GM21515 (cell line): ENCODE measurements at regions not wholly inside any gene's neighbourhood (a gene's known extent, or its start where the extent isn't known, plus 50 kb on each side); places are given as distances from the start of the nearest gene placed in this dataset.
"Not testable (repeated sequence)": the region's sequence is repeated elsewhere in the genome, so short reads cannot be mapped to it uniquely, and the experiment has no call there.

Source experiments
- ATAC-seq: cut with Tn5 transposase; IDR thresholded peaks from one replicate; pipeline ENCODE4 v1.9.1; 2021; ENCODE audit not compliant: unreplicated experiment

DNA sequence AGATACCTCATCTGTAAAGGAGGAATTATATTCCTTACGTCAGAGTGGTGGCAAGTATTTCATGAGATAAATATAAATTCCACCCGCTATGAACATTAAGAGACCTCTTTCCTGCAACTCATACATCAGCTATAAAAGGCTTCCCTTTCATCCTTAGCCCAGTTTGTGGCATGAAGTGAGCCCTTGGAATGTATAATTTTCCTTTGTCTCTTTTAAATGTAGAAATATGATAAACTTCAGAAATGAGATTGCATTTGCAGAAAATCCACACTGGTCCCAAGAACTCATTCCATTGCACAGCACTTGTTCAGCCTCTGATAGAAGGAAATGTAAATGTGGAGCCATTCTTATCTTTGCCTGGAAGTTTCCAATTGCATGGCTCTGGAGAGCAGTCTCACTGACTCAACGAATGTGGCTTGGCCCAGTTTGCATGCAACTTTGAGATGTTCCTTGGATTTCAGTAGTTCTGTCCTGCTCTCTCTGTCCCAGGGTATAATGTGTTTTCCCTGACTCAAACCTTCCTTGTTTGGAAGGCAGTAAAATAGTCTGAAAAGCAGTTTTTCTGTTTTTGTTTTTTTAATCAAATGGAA is 746.4 kb downstream of the CDH11 start:
- ATAC-seq, result no peak

GRCh38 chr16:64370112-64370511 is 751.8 kb downstream of the CDH11 start:
- no peak for ATAC-seq

DNA sequence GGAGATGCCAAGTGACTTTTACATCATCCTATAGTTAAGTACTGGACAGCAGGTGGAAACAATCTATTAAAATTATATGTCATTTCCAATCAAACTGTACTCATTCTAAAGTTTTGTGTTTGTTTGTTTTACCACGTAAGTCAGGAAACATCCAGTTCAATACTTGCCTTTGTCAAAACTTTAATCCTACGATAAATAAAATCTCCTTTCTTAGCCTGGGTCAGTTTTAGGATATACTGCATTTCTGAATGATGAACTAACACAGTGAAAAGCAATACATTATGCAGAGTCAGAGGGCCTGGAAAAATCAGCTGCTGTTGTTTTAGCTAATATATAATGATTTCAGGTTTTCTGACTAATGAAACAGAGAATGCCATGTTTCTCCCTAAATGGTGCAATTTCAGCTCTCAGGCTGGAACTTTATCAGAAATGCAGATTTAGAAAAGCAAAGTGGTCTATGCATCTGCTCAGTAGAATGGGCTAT is 756.4 kb downstream of the CDH11 start:
- no peak for ATAC-seq

GRCh38 chr16:64364894-64365293 is 757.0 kb downstream of the CDH11 start:
- ATAC-seq, result no peak

DNA sequence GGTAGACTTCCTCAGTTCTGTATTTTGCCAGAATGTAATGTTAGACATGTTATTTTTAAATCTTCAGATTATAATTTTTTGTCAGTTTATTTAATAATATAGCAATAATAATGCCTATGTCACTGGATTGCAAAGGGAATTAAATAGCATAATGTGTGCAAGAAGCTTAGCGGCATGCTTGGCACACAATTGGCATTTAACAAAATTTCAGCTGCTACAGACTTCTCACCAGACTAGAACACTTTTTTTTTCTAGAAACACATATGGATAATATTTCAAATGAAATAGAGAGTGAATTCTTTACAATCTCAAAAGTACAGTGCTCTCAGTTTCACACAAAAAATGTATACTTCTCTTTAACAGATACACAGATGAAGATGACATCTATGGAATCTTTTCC is 757.4 kb downstream of the CDH11 start:
- ATAC-seq, result no peak

DNA sequence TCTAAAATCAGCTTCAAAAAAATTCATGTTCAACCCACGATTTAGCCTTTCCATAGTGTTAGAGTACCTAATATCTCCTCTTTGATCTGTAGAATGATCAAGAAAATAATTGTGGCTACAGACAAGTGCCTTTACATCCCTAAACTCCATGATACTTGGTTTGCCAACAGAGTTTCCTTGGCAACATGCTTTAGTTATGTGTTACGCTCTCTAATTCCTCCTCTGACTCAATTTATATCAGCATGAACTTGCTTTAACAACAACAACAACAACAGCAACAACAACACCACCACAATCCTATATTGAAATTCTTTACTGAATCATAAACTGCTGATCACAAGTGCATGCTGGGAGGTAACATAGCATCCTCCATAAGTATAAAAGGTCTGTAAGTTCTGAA is 757.8 kb downstream of the CDH11 start:
- ATAC-seq, result no peak

GRCh38 chr16:64363039-64363438 is 758.8 kb downstream of the CDH11 start:
- no peak for ATAC-seq

DNA sequence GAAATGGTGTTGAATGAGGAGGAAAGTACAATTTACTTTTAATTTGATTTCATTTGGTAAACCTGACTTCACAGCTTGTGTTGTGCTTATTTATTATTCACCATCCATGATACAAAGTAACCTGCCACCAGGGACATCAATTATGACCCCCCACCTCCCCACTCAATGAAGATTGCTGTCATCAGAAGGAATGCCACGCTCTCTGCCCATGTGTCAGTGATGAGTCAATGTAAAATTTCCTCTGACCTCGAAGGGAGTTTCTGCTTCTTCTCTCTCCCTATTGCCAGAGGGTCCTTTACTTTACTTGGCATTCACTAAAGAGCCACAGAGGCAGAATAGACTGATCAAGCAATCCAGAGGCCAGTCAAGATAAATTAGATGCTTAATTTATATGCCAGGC is 759.7 kb downstream of the CDH11 start:
- ATAC-seq, result no peak

DNA sequence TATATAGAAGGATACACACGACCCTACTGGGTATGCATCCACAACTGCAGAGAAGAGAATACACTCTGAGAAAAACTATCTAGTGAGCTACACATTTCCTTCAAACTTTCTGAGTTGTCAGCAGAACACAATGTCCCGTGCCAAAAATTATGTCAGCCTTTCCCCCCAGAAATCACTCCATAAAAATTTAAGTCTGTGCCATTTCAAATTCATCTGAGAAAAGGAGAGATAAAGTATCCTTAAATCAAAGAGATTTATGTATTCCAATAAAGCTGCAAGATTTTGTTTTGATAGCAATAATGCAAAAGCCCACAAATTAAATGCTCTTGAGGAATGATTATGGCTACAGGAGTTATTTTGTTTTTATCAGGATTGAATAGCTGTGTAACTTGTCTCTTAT is 760.1 kb downstream of the CDH11 start:
- ATAC-seq, result no peak

- no peak for ATAC-seq
These were observed 763.6 kb downstream of the CDH11 start for GRCh38 chr16:64358291-64358690.

GRCh38 chr16:64356267-64356666 is 765.6 kb downstream of the CDH11 start:
- no peak for ATAC-seq

GRCh38 chr16:64352246-64352645 is 769.6 kb downstream of the CDH11 start:
- no peak for ATAC-seq

DNA sequence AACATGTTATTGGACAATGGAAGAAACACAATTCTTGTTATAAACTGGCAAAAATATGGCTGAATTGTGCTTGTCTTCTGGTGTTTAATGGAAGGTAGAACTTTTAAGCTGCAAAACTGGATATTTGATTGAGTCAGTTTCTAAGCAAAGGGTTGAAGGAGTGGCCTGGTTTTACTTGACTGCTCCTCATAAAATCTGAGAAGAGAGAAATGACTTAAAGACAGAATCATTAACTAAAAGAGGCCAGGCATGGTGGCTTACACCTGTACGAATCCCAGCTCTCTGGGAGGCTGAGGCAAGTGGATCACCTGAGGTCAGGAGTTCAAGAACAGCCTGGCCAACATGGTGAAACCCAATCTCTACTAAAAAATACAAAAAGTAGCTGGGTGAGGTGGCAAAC is 770.7 kb downstream of the CDH11 start:
- ATAC-seq, result no peak

- no peak for ATAC-seq
These were observed 775.8 kb downstream of the CDH11 start for GRCh38 chr16:64346080-64346479.

DNA sequence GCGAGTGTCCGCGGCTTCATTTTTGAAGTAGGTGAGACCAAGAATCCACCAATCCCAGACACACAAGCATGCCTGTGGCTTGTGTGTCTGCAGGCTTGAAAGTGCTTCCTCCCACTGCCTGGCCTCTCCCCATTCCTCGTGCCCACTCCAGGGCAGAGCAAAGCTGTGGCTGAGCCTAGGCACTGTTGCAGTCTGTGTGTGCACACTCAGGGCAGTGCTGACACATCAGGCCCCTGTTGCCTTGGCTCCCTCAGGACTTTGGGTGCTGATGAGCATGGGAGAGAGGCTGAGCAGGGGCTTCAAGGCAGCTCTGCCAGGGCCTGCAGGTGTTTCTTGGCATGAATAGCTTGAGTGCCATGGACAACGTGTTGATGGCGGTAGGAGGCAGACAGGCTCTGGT is 776.7 kb downstream of the CDH11 start:
- ATAC-seq, result no peak

- ATAC-seq, result not testable (repeated sequence)
These were observed 777.9 kb downstream of the CDH11 start for GRCh38 chr16:64343820-64344443.

- no peak for ATAC-seq
These were observed 778.6 kb downstream of the CDH11 start for GRCh38 chr16:64343061-64343819.

GRCh38 chr16:64341336-64341735 is 780.5 kb downstream of the CDH11 start:
- not testable (repeated sequence) for ATAC-seq

DNA sequence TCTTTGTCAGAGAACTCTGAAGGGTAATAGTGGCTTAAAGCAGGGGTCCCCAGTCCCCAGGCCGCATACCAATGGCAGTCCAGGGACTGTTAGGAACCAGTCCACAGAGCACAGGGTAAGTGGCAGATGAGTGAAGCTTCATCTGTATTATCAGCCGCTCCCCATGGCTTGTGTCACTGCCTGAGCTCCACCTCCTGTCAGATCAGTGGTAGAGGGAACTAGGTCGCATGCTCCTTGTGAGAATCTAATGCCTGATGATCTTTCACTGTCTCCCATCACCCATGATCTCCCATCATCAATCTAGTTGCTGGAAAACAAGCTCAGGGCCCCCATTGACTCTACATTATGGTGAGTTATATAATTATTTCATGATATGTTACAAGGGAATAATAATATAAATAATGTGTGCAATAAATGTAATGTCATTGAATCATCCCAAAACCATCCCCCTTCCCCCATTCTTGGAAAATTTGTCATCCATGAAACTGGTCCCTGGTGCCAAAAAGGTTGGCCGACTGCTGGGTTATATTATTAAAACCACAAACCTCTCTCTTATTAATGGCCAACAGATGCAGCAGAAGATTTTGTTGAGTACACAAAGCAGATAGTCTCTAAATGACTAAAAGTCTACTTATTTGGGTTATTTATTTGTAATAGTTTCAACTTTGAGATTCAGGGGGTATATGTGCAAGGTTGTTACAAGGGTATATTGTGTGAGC is 782.7 kb downstream of the CDH11 start:
- no peak for ATAC-seq

DNA sequence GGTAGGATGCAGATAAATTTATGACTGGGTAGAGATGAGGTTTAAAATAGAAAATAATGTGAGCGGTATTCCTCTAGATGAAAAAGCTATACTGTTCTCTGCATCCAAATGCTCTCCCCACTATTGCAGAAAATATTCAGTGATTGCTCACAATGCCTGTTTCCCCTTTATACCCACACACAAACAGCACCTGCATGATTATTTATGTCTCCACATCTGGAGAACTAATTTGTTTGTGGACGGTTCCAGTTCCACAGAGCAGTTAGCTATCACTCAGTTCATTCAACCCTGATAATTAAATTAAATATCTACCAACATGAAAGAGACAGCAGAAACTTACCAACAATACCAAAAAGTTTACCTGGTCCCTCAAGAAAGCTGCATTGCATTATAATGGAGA is 800.0 kb downstream of the CDH11 start:
- no peak for ATAC-seq

DNA sequence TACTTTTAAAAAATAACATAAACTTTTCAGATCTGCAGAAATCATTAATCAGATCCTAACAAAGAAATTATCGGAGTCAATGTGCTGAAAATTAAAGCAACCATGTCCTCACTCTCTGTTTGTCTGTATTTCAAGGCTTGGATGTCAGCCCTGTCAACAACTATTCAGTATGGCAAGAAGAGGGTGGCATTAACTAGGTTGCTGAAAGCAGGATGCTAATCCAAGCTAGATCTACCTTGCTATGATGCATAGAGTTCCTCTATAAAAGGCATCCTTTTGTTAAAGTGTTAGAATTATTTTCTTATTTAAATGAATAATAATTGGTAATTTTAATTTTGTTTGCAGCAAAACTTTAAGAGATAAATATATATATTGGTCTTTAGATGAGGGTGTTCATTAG is 800.8 kb downstream of the CDH11 start:
- ATAC-seq, result no peak

DNA sequence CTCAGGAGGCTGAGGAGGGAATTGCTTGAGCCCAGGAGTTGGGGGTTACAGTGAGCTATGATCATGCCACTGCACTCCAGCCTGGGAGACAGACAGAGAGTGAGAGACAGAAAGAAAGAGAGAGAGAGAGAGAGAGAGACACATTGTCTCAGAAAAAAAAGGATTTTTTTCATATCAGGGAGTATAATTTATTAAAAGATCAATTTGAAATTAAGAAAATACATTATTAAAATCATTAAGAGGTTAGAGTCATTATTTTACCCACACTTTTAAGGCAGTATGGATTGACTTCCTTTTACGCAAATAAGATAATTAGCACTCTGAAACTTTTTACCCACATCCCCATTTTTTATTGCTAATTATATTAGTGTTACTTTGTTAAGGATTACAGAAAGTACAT is 804.3 kb downstream of the CDH11 start:
- ATAC-seq, result no peak
